ENCODE measurements at regions not wholly inside any gene's neighbourhood (a gene's known extent, or its start where the extent isn't known, plus 50 kb on each side); places are given as distances from the start of the nearest gene placed in this dataset.
"Not testable (repeated sequence)": the region's sequence is repeated elsewhere in the genome, so short reads cannot be mapped to it uniquely, and the experiment has no call there.

GRCh38 chr13:80490491-80490943 lies 149.6 kb upstream of the SPRY2 start:
- H3K4me1 ChIP-seq (ENCODE audit: control insufficient read depth, insufficient read depth, low read length); DNase-seq (ENCODE audit: low read depth, low spot score); RAD21 ChIA-PET (ENCODE audit: unreplicated experiment); H3K27ac ChIP-seq (ENCODE audit: control insufficient read depth, insufficient read depth); ATAC-seq; H3K4me3 ChIP-seq; intact Hi-C loops (cut with micrococcal nuclease; ENCODE audit: unreplicated experiment); H3K36me3 ChIP-seq (ENCODE audit: control insufficient read depth in 2 of 2, insufficient read depth in 2 of 2, low read length in 1 of 2); H4K20me1 ChIP-seq (ENCODE audit: control insufficient read depth, insufficient read depth); in situ Hi-C loops (cut with MboI); H3K4me2 ChIP-seq (ENCODE audit: control insufficient read depth, insufficient read depth); CTCF ChIA-PET; H3K9ac ChIP-seq (ENCODE audit: control insufficient read depth, insufficient read depth, low read length); BruUV-seq (replicated peaks); H3K9me3 ChIP-seq (replicated peaks; ENCODE audit: control insufficient read depth, insufficient read depth, low read length); FAIRE-seq; H3K27me3 ChIP-seq (replicated peaks in 1 of 2; ENCODE audit: control insufficient read depth in 2 of 2, insufficient read depth in 2 of 2, low read length in 1 of 2); H3K79me2 ChIP-seq (ENCODE audit: control insufficient read depth, insufficient read depth, low read length); H2AFZ ChIP-seq (ENCODE audit: control insufficient read depth, low read depth, low read length): not testable (repeated sequence)
- 72% methylated on average over 35 of the region's 36 CpGs for WGBS (ENCODE audit: insufficient coverage, insufficient replicate concordance, low lambda C conversion rate, missing lambda C conversion rate)
- SMC1A ChIA-PET (ENCODE audit: uncharacterized antibody, unreplicated experiment), result interaction anchor here (1.0 kb wide), 3 partner anchors 10 to 27 kb away, joined by 3 read pairs; no protein-coding TSS in a partner anchor
- POLR2A ChIA-PET, result interaction anchor here (1.0 kb wide), 1 partner anchor 11 kb away, joined by 3 read pairs; no protein-coding TSS in a partner anchor

GRCh38 chr13:80486402-80486801 lies 145.5 kb upstream of the SPRY2 start:
- DNase-seq (ENCODE audit: low read depth, low spot score) (no peak), FAIRE-seq (no peak), ATAC-seq (no peak)
- Histone ChIP-seq H4K20me1 (ENCODE audit: control insufficient read depth, insufficient read depth) (no peaks in the 10 kb centered on the region), H3K79me2 (ENCODE audit: control insufficient read depth, insufficient read depth, low read length) (no peaks in the 10 kb centered on the region), H3K4me1 (ENCODE audit: control insufficient read depth, insufficient read depth, low read length) (no peaks in the 10 kb centered on the region), H3K9me3 (replicated peaks; ENCODE audit: control insufficient read depth, insufficient read depth, low read length) (no peaks in the 10 kb centered on the region), H3K36me3 (ENCODE audit: control insufficient read depth in 2 of 2, insufficient read depth in 2 of 2, low read length in 1 of 2) (no peaks in the 10 kb centered on the region), H3K4me3 (no peak overlapping the region), H3K27ac (ENCODE audit: control insufficient read depth, insufficient read depth) (no peak overlapping the region), H3K4me2 (ENCODE audit: control insufficient read depth, insufficient read depth) (no peak overlapping the region), H2AFZ (ENCODE audit: control insufficient read depth, low read depth, low read length) (no peak overlapping the region), H3K27me3 (replicated peaks in 1 of 2; ENCODE audit: control insufficient read depth in 2 of 2, insufficient read depth in 2 of 2, low read length in 1 of 2) (no peaks in the 10 kb centered on the region), H3K9ac (ENCODE audit: control insufficient read depth, insufficient read depth, low read length) (no peak overlapping the region)
- intact Hi-C loops (cut with micrococcal nuclease; ENCODE audit: unreplicated experiment), result no loop called here
- in situ Hi-C loops (cut with MboI), result no loop called here
- ChIA-PET SMC1A (ENCODE audit: uncharacterized antibody, unreplicated experiment) (interaction anchor here (0.6 to 2.2 kb wide), 9 partner anchors 11 to 143 kb away, joined by 3 to 7 read pairs (median 3); no protein-coding TSS in a partner anchor), CTCF (interaction anchor here (0.6 to 1.6 kb wide), 4 partner anchors 9 to 138 kb away, joined by 3 read pairs; no protein-coding TSS in a partner anchor), POLR2A (interaction anchor here (0.9 kb wide), 1 partner anchor 9 kb away, joined by 3 read pairs; no protein-coding TSS in a partner anchor), RAD21 (ENCODE audit: unreplicated experiment) (no interaction called here)
- no TSS peak for BruUV-seq (replicated peaks)
- 29% methylated on average over 3 of the region's 3 CpGs for WGBS (ENCODE audit: insufficient coverage, insufficient replicate concordance, low lambda C conversion rate, missing lambda C conversion rate)
- no peak for TF ChIP-seq ZNF217 (IDR thresholded peaks at IDR 0.05)
- TF ChIP-seq ATF3 (IDR thresholded peaks at IDR 0.05; ENCODE audit: borderline replicate concordance, extremely low read depth, low read depth, low read length), result no peak
- no peak for TF ChIP-seq NFXL1 (IDR thresholded peaks at IDR 0.05; ENCODE audit: borderline replicate concordance)
- TF ChIP-seq ZSCAN29 (IDR thresholded peaks at IDR 0.05), result no peak
- no peak for TF ChIP-seq CHD1 (IDR thresholded peaks at IDR 0.05; ENCODE audit: low read depth, low read length)
- TF ChIP-seq MTA3 (IDR thresholded peaks at IDR 0.05; ENCODE audit: borderline replicate concordance, low read length), result no peak
- no peak for TF ChIP-seq ASH2L (IDR thresholded peaks at IDR 0.05; ENCODE audit: borderline replicate concordance, low read depth)
- no peak for TF ChIP-seq REST (IDR thresholded peaks at IDR 0.05; ENCODE audit: low read depth, low read length)
- TF ChIP-seq CEBPZ (IDR thresholded peaks at IDR 0.05; ENCODE audit: low read depth, low read length), result no peak

All from GM12878 (cell line).